CD4-positive, alpha-beta memory T cell (primary cell): ENCODE measurements at regions not wholly inside any gene's neighbourhood (a gene's known extent, or its start where the extent isn't known, plus 50 kb on each side); places are given as distances from the start of the nearest gene placed in this dataset.
"Not testable (repeated sequence)": the region's sequence is repeated elsewhere in the genome, so short reads cannot be mapped to it uniquely, and the experiment has no call there.

Source experiments
- CTCF ChIA-PET: fragments of 350-600 bp; sonication (Branson Sonifier 250); formaldehyde crosslinking; loops from one replicate; lab custom pipeline; 2021; ENCODE audit warnings: inconsistent platforms; ENCODE audit not compliant: partially characterized antibody; lab: Charles Lee
- POLR2A ChIA-PET: fragments of 350-600 bp; sonication (Branson Sonifier 250); formaldehyde crosslinking; loops from one replicate; lab custom pipeline; 2021; ENCODE audit not compliant: partially characterized antibody; lab: Charles Lee
- DNase-seq, 5 donors: peaks; one replicate each; pipeline versions ENCODE4 v3.0.0 to v3.0.0-alpha.2; 2020 to 2022; ENCODE audit warnings: mixed read lengths in 1 of 5
- H3K27ac ChIP-seq: one replicate; pipeline ENCODE4 v1.7.0; 2013; ENCODE audit warnings: low read depth, low read length
- H3K27me3 ChIP-seq: 2 replicates; pipeline ENCODE4 v1.7.0; 2013; ENCODE audit warnings: mild to moderate bottlenecking, low read length, moderate library complexity; ENCODE audit not compliant: insufficient read depth
- H3K36me3 ChIP-seq: 2 replicates; pipeline ENCODE4 v1.7.0; 2013; ENCODE audit warnings: mild to moderate bottlenecking, low read length, moderate library complexity; ENCODE audit not compliant: insufficient read depth
- H3K4me1 ChIP-seq: 2 replicates; pipeline ENCODE4 v1.7.0; 2013; ENCODE audit warnings: mild to moderate bottlenecking, low read length, moderate library complexity; ENCODE audit not compliant: insufficient read depth
- H3K4me3 ChIP-seq, 2 donors: one replicate each; pipeline ENCODE4 v1.7.0; 2013; ENCODE audit warnings: low read length in 2 of 2, mild to moderate bottlenecking in 1 of 2
- H3K9me3 ChIP-seq, 2 donors: one replicate each; pipeline ENCODE4 v1.7.0; 2013; ENCODE audit warnings: low read length in 2 of 2, control low read depth in 1 of 2; ENCODE audit not compliant: control insufficient read depth in 1 of 2
- H3K27ac Mint-ChIP-seq, 7 donors: one replicate each; pipeline ENCODE4 v1.8.0; 2020 to 2021; ENCODE audit warnings: mixed read lengths in 7 of 7, mild to moderate bottlenecking in 6 of 7, inconsistent platforms in 3 of 7, moderate library complexity in 3 of 7
- H3K27me3 Mint-ChIP-seq, 2 donors: one replicate each; pipeline ENCODE4 v1.8.0; 2020 to 2021; ENCODE audit warnings: mixed read lengths in 2 of 2
- H3K36me3 Mint-ChIP-seq, 2 donors: one replicate each; pipeline ENCODE4 v1.8.0; 2020 to 2021; ENCODE audit warnings: mixed read lengths in 2 of 2, inconsistent platforms in 1 of 2, mild to moderate bottlenecking in 1 of 2
- H3K4me1 Mint-ChIP-seq, 4 donors: one replicate each; pipeline ENCODE4 v1.8.0; 2020 to 2021; ENCODE audit warnings: mixed read lengths in 4 of 4, mild to moderate bottlenecking in 1 of 4
- H3K4me3 Mint-ChIP-seq, 8 donors: one replicate each; pipeline ENCODE4 v1.8.0; 2020 to 2021; ENCODE audit warnings: mixed read lengths in 8 of 8, mild to moderate bottlenecking in 7 of 8, moderate library complexity in 6 of 8, inconsistent platforms in 3 of 8
- H3K9me3 Mint-ChIP-seq, 8 donors: one replicate each; pipeline ENCODE4 v1.8.0; 2020 to 2021; ENCODE audit warnings: mixed read lengths in 8 of 8, mild to moderate bottlenecking in 5 of 8, inconsistent platforms in 3 of 8, moderate library complexity in 1 of 8
- intact Hi-C: fragments of 100-400 bp; cut with micrococcal nuclease; formaldehyde crosslinking; loops from one replicate; pipeline ENCODE4 v1.15.1; 2023

DNA sequence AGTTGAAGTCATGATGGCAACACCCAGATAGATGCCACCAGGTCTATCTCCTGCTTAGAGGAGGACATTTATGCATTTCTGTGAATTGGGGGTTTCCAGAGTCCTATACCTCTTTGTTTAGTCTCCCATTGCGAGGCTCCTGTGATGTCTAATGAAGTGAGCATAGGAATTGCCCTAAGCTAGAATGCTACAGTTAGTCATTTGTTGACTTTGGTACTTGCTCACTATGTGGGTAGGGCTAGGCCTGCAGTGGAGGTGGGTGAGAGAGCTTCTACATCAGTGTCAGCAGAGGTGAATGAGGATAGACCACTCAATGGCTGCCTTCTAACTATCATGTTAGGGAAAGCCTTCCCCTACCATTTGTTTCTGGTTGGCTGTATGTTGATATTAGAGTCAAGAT, 173.3 kb upstream of the POC5 start:
- DNase-seq, result no peak
- Mint-ChIP-seq H3K4me3 (no peak overlapping the region), H3K27me3 (peaks cover 0 to 5% of the 10 kb centered on the region in 2 donors), H3K9me3 (peaks cover 0 to 9% (median 2%) of the 10 kb centered on the region in 8 donors), H3K36me3 (no peaks in the 10 kb centered on the region), H3K4me1 (no peaks in the 10 kb centered on the region), H3K27ac (no peak overlapping the region)
- H3K9me3 ChIP-seq, result no peaks in the 10 kb centered on the region
- no peaks in the 10 kb centered on the region for H3K4me1 ChIP-seq
- CTCF ChIA-PET, result no interaction called here
- no peak overlapping the region for H3K4me3 ChIP-seq
- H3K36me3 ChIP-seq, result no peaks in the 10 kb centered on the region
- no peaks in the 10 kb centered on the region for H3K27me3 ChIP-seq
- intact Hi-C loops, result no loop called here
- H3K27ac ChIP-seq, result no peak overlapping the region
- POLR2A ChIA-PET, result no interaction called here

DNA sequence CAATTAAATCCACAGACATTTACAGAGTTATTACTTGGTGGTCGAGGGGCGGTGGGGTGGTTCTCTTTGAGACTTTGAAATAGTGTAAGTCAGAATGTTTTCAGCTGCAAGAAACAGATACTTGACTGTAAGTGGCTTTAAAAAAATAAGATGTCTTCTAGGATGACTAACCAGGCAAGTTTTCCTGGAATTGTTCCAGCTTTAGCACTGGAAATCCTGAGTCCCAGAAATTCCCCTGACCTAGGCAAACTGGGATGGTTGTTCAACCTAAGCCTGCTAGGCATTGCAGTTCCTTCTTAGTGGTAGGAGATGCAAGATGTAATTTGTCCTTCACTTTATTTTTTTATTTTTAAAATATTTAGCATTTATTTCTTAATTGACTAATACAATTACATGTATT, 169.5 kb upstream of the POC5 start:
- Mint-ChIP-seq H3K36me3 (no peaks in the 10 kb centered on the region), H3K4me3 (no peak overlapping the region), H3K27me3 (no peaks in the 10 kb centered on the region), H3K4me1 (no peaks in the 10 kb centered on the region), H3K9me3 (no peaks in the 10 kb centered on the region), H3K27ac (no peak overlapping the region)
- no peaks in the 10 kb centered on the region for H3K9me3 ChIP-seq
- H3K36me3 ChIP-seq, result no peaks in the 10 kb centered on the region
- DNase-seq, result no peak
- no peaks in the 10 kb centered on the region for H3K4me1 ChIP-seq
- intact Hi-C loops, result no loop called here
- no peak overlapping the region for H3K4me3 ChIP-seq
- no peaks in the 10 kb centered on the region for H3K27me3 ChIP-seq
- ChIA-PET CTCF (interaction anchor here (0.6 to 3.6 kb wide), 3 partner anchors 288 to 684 kb away, joined by 3 to 25 read pairs (median 9); no protein-coding TSS in a partner anchor), POLR2A (no interaction called here)
- H3K27ac ChIP-seq, result no peak overlapping the region

DNA sequence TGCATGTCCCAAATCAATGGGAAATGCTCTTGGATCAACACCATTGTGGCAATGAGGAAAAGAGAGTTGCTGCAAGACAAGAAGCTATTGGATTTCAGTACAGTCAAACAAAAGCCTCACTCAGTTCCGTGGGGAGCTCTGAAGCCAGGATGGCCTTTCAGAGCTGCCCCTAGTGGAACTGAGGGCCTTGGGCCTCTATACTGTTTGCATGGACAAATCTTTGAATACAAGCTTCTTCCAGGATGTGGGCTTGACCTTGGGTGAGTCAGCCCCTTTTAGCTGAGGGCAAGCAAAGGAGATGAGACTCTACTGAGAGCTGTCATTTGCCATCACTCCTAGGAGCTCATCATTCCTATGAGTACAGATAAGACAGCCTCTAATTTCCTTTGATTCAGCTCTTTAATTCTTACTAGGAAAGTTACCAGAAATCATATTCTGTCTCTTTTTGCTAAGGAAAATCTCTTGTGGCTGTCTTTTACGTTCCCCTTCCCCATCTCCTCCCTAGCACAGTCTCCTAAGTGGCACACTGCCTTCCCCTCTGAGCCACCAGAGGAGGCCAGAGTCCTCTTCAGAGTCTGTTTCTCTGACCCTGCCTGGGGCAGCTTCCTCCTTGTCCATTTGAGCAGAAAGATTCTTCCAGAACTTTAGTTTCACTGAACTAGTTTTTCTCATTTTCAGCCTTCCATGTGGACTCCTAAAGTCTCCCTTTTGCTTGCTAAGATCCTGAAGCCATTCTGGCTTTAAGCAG, 168.8 kb upstream of the POC5 start:
- POLR2A ChIA-PET, result no interaction called here

DNA sequence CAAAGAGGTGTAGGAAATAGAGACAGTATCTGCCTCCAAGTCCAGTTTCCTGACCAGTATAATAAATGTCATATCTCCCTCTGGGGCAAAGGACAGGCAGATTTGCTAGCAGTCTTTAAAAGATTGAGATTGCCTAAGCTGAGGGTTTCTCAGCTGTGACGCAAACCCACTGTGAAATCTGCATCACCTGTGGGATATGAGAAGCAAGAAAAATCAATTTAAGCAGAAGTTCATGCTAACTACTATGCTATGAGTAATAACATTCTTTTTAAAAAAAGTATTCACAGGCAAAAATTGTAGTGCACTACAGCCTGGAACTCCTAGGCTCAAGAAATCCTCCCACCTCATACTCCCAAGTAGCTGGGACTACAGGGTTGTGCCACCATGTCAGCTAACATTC, 168.1 kb upstream of the POC5 start:
- POLR2A ChIA-PET, result no interaction called here
- intact Hi-C loops, result no loop called here

More for the DNA sequence above, 168.8 kb upstream of the POC5 start:
- Mint-ChIP-seq H3K9me3 (peaks cover 0 to under 1% (median 0%) of the 10 kb centered on the region in 8 donors), H3K27me3 (no peaks in the 10 kb centered on the region), H3K36me3 (no peaks in the 10 kb centered on the region), H3K4me3 (no peak overlapping the region), H3K4me1 (no peaks in the 10 kb centered on the region), H3K27ac (no peak overlapping the region)
- CTCF ChIA-PET, result interaction anchor here (0.6 to 3.6 kb wide), 3 partner anchors 289 to 685 kb away, joined by 3 to 25 read pairs (median 9); no protein-coding TSS in a partner anchor
- no peak overlapping the region for H3K4me3 ChIP-seq
- intact Hi-C loops, result no loop called here
- H3K36me3 ChIP-seq, result no peaks in the 10 kb centered on the region
- no peaks in the 10 kb centered on the region for H3K4me1 ChIP-seq
- H3K27me3 ChIP-seq, result no peaks in the 10 kb centered on the region
- peak in 2 of 5 donors; percentile 0 to 4 for DNase-seq
- H3K9me3 ChIP-seq, result no peaks in the 10 kb centered on the region
- H3K27ac ChIP-seq, result no peak overlapping the region

GRCh38 chr5:75869891-75870290, 152.7 kb upstream of the POC5 start:
- H3K4me3 ChIP-seq, result no peak overlapping the region
- CTCF ChIA-PET, result no interaction called here
- POLR2A ChIA-PET, result no interaction called here

More for the DNA sequence above, 168.1 kb upstream of the POC5 start:
- no peak overlapping the region for H3K27ac Mint-ChIP-seq
- H3K9me3 Mint-ChIP-seq, result peaks cover 0 to 8% (median 6%) of the 10 kb centered on the region in 8 donors
- no peaks in the 10 kb centered on the region for H3K4me1 ChIP-seq
- H3K4me1 Mint-ChIP-seq, result no peaks in the 10 kb centered on the region
- no peaks in the 10 kb centered on the region for H3K36me3 Mint-ChIP-seq
- H3K4me3 Mint-ChIP-seq, result no peak overlapping the region
- H3K9me3 ChIP-seq, result no peaks in the 10 kb centered on the region
- H3K27me3 Mint-ChIP-seq, result no peaks in the 10 kb centered on the region
- H3K4me3 ChIP-seq, result no peak overlapping the region
- CTCF ChIA-PET, result interaction anchor here (2.2 to 3.6 kb wide), 2 partner anchors 290 to 371 kb away, joined by 9 to 25 read pairs; no protein-coding TSS in a partner anchor
- no peak overlapping the region for H3K27ac ChIP-seq
- no peaks in the 10 kb centered on the region for H3K36me3 ChIP-seq
- DNase-seq, result no peak
- no peaks in the 10 kb centered on the region for H3K27me3 ChIP-seq

GRCh38 chr5:75862872-75863271, 145.6 kb upstream of the POC5 start:
- peaks cover 26 to 31% of the 10 kb centered on the region in 2 donors for H3K27me3 Mint-ChIP-seq
- H3K27ac ChIP-seq, result no peak overlapping the region
- intact Hi-C loops, result no loop called here

More at GRCh38 chr5:75869891-75870290, 152.7 kb upstream of the POC5 start:
- no peaks in the 10 kb centered on the region for H3K36me3 Mint-ChIP-seq
- no peaks in the 10 kb centered on the region for H3K9me3 ChIP-seq
- no peaks in the 10 kb centered on the region for H3K4me1 Mint-ChIP-seq
- H3K36me3 ChIP-seq, result no peaks in the 10 kb centered on the region
- intact Hi-C loops, result no loop called here
- no peak overlapping the region for H3K4me3 Mint-ChIP-seq
- H3K27ac ChIP-seq, result no peak overlapping the region
- no peak for DNase-seq
- H3K9me3 Mint-ChIP-seq, result peaks cover 0 to 4% (median 1%) of the 10 kb centered on the region in 8 donors
- H3K27me3 Mint-ChIP-seq, result peaks cover 11 to 19% of the 10 kb centered on the region in 2 donors
- no peak overlapping the region for H3K27ac Mint-ChIP-seq
- H3K27me3 ChIP-seq, result no peaks in the 10 kb centered on the region
- no peaks in the 10 kb centered on the region for H3K4me1 ChIP-seq

GRCh38 chr5:75859621-75860020, 142.4 kb upstream of the POC5 start:
- H3K27ac Mint-ChIP-seq, H3K9me3 ChIP-seq, H3K27ac ChIP-seq, H3K4me1 Mint-ChIP-seq, H3K36me3 Mint-ChIP-seq, H3K9me3 Mint-ChIP-seq, POLR2A ChIA-PET, H3K27me3 ChIP-seq, H3K36me3 ChIP-seq, DNase-seq, H3K4me3 Mint-ChIP-seq, H3K4me3 ChIP-seq, H3K4me1 ChIP-seq, intact Hi-C loops, CTCF ChIA-PET: not testable (repeated sequence)
- H3K27me3 Mint-ChIP-seq, result peaks cover 18 to 30% of the 10 kb centered on the region in 2 donors

More at GRCh38 chr5:75862872-75863271, 145.6 kb upstream of the POC5 start:
- DNase-seq, result no peak
- CTCF ChIA-PET, result no interaction called here
- Histone ChIP-seq H3K4me1 (no peaks in the 10 kb centered on the region), H3K4me3 (no peak overlapping the region), H3K9me3 (no peaks in the 10 kb centered on the region), H3K27me3 (no peaks in the 10 kb centered on the region), H3K36me3 (no peaks in the 10 kb centered on the region)
- H3K27ac Mint-ChIP-seq, result no peak overlapping the region
- no peaks in the 10 kb centered on the region for H3K36me3 Mint-ChIP-seq
- H3K4me3 Mint-ChIP-seq, result no peak overlapping the region
- no peaks in the 10 kb centered on the region for H3K4me1 Mint-ChIP-seq
- peaks cover 0 to 8% (median under 1%) of the 10 kb centered on the region in 8 donors for H3K9me3 Mint-ChIP-seq
- POLR2A ChIA-PET, result no interaction called here
